Heart right ventricle (tissue), 16 donors: ENCODE measurements at regions not wholly inside any gene's neighbourhood (a gene's known extent, or its start where the extent isn't known, plus 50 kb on each side); places are given as distances from the start of the nearest gene placed in this dataset.

Source experiments
- ATAC-seq, 8 donors: fragments of 200-7000 bp; cut with Tn5 transposase; one replicate each; pipeline ENCODE4 v1.9.1; 2020; ENCODE audit warnings: mild to moderate bottlenecking in 8 of 8, moderate library complexity in 8 of 8, moderate number of reproducible peaks in 1 of 8
- DNase-seq, 2 donors: peaks; one replicate each; pipeline ENCODE4 v3.0.0-alpha.2; 2020
- H3K27ac ChIP-seq, 10 donors: fragments of 200-600 bp; sonication (generic) in 2 of 10; one replicate each; pipeline versions ENCODE4 v1.5.0 to v1.8.0; 2020 to 2022; ENCODE audit warnings: mild to moderate bottlenecking in 3 of 10
- H3K27me3 ChIP-seq, 7 donors: fragments of 200-600 bp; one replicate each; pipeline ENCODE4 v1.8.0; 2021 to 2022; ENCODE audit warnings: mild to moderate bottlenecking in 2 of 7
- H3K36me3 ChIP-seq, 9 donors: fragments of 200-600 bp; sonication (generic) in 1 of 9; one replicate each; pipeline versions ENCODE4 v1.5.0 to v1.8.0; 2020 to 2022; ENCODE audit warnings: mild to moderate bottlenecking in 2 of 9
- H3K4me1 ChIP-seq, 9 donors: fragments of 200-600 bp; sonication (generic) in 1 of 9; one replicate each; pipeline versions ENCODE4 v1.5.0 to v1.8.0; 2020 to 2022; ENCODE audit warnings: mild to moderate bottlenecking in 4 of 9
- H3K4me3 ChIP-seq, 10 donors: fragments of 200-600 bp; sonication (generic) in 2 of 10; one replicate each; pipeline versions ENCODE4 v1.5.0 to v1.8.0; 2020 to 2022; ENCODE audit warnings: mild to moderate bottlenecking in 7 of 10, moderate library complexity in 2 of 10
- H3K9me3 ChIP-seq, 11 donors: fragments of 200-600 bp in 10 of 11; sonication (generic) in 2 of 11; one replicate each; pipeline versions ENCODE4 v1.5.0 to v1.8.0; 2013 to 2022; ENCODE audit warnings: mild to moderate bottlenecking in 2 of 11, control low read depth in 1 of 11, moderate library complexity in 1 of 11
- CTCF ChIP-seq, 9 donors: fragments of 200-600 bp; sonication (generic) in 2 of 9; IDR thresholded peaks; one replicate each; pipeline versions ENCODE4 v1.5.0 to v1.8.0; 2021 to 2022; ENCODE audit warnings: antibody characterized with exemption in 9 of 9, mild to moderate bottlenecking in 5 of 9, moderate library complexity in 1 of 9
- WGBS, 2 donors: extraction: QIAGEN DNeasy Blood & Tissue Kit; methylation state at CpG; one replicate each; pipeline ENCODE4 v1.1.7; 2013; ENCODE audit warnings: inconsistent platforms in 1 of 2; 5-methylcytosine and 5-hydroxymethylcytosine counted together
- intact Hi-C, 10 donors: fragments of 100-400 bp; cut with DNase I; formaldehyde crosslinking; loops; one replicate each; pipeline versions ENCODE4 v1.11.1 to v1.14.2; 2022
- donor health status: Arrhythmogenic right ventricular cardiomyopathy.
- donor health status: ischemic (EF 13 %, LVEDD 7.1; RV severe dilation, severe dysfunction).
- donor health status: healthy with polysubstance abuse.
- donor health status: DM: no; HTN: yes; CAD: no.
- donor health status: DM: no; HTN: no; CAD: no.
- donor health status: ischemic (EF 25% LVEDD 6.9; RV normal size, moderate dysfunction).
- donor health status: ischemic (EF 25% LVEDD 5.7; RV mildly dilated, moderate dysfunction).
- donor health status: healthy.
- donor health status: DM: yes; HTN: yes; CAD: no.
- donor health status: Ischemic cardiomyopathy.
- donor health status: ischemic (EF 35%, LVEDD 5.7; RV mildly dilated, moderate dysfunction).
- donor health status: nonischemic (EF 11% LVEDD 7.7; RV severe dilation, severe dysfunction).
- donor health status: DM: yes; HTN: yes; CAD: no.
- donor health status: PGD.
- donor health status: ischemic (EF 29% LVEDD 5.4; RV normal size, mild dysfunction).
- donor health status: nonischemic (EF 23%, LVEDD 6.1; RV moderate dilation, normal function).

DNA sequence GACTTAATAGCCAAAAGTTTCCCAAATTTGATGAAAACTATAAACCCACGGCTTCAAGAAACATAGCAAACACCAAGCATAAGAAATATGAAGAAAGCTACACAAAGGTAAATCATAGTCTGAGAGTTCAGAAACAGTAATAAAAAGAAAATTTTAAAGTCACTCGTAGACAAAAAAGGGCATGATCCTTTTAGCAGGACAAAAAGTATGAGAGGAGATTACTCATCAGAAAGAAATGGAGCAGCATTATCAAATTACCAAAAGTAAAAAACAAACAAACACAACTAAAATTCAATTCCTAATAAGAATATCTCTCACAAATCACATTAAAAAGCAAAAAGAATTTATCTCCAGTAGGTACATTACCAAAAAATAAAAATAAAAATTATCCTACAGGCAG, 279.4 kb upstream of the UBE2E2 start:
- Histone ChIP-seq H3K36me3 (no peaks in the 10 kb centered on the region), H3K4me1 (peaks cover 0 to 11% (median 5%) of the 10 kb centered on the region in 9 donors), H3K9me3 (no peaks in the 10 kb centered on the region), H3K27ac (no peak overlapping the region), H3K4me3 (no peak overlapping the region), H3K27me3 (no peaks in the 10 kb centered on the region)
- intact Hi-C loops = loop anchor here in 1 of 10 donors (5.0 kb wide), 1 partner anchor 39 kb away; no protein-coding TSS in a partner anchor
- DNase-seq (no peak), ATAC-seq (no peak)
- no peak for TF ChIP-seq CTCF (IDR thresholded peaks at IDR 0.05)
- WGBS, 2 donors = 82 to 92% methylated on average over 2 of the region's 2 CpGs

DNA sequence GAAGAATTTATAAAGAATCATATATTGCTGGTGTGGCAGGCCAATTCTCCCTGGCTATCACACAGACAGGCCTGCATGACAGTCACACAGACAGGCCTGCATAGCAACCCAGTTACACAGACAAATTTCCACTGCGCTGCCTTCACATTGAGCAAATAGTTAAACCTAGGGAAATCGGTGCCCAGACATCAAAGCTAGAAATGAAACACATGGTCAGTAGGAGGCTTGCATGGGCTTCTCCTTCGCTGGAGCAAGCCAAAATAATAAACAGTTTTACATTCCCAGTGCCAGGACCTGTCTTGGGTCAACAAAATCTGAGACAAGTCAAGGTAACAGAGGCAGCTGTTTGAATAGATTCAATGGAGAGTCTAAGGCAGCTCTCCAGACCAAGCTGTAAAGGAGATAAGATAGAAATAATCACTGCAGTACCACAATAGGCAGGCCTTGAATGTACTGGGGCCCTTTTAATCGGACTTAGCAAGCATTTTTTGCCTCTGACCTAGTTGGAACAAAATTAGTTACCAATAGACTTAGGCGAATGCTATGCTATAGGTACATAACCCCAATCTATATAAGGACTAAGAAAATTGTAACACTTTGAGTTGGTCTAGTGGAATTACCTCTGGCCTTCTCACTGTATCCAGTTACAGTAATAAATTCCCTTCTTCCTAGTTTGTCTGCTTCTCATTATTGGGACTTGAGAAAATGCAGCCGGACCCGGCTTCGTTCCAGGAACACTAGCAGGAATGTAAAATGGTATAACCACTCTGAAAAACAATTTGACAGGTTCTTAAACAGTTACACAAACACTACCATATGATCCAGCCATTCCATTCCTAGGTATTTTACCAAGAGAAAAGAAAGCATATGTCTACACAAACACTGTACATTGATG, 274.7 kb upstream of the UBE2E2 start:
- intact Hi-C loops = no loop called here
- 37 to 49% methylated on average over 8 of the region's 8 CpGs for WGBS, 2 donors
- DNase-seq = peak in 1 of 2 donors; percentile 5

DNA sequence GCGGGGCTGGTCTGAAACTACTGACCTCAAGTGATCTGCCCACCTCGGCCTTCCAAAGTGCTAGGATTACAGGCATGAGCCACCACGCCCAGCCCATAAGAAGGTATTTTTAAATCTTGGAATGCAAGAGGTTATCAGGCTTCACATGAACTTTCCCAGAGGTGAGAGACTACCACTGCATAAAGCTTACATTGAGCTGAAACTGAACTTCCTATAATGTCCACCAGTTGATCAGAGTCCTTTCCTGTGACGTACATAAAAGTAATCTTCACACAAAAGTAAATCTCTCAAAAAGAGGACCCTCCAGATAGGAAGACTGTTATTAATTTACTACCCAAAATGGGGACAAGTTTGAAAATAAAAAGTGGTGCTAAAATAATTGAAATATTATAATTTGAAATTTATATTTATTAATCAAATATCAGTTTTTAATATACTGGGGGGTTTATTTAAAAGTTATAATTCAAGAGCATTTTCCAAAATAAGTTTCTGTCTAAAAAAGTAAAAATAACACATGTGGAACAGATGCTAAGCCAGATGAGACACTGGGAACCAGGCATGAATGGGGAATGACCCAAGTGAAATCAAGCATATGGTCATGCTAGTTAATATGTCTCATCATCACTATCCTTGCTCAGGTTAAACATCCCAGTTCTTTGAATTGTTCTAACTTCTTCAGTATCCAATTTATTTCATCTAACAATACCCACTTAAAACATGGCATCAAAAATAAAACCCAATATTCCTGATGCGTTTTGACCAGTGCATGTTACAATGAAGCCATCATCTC, 269.9 kb upstream of the UBE2E2 start:
- H3K9me3 ChIP-seq = peaks cover 0 to 8% (median 0%) of the 10 kb centered on the region in 11 donors
- no peaks in the 10 kb centered on the region for H3K27me3 ChIP-seq
- no peak for TF ChIP-seq CTCF (IDR thresholded peaks at IDR 0.05)
- DNase-seq (no peak), ATAC-seq (peak in 2 of 8 donors; percentile 33 to 47)
- 78 to 81% methylated on average over 5 of the region's 5 CpGs for WGBS, 2 donors
- H3K36me3 ChIP-seq = no peaks in the 10 kb centered on the region
- H3K27ac ChIP-seq = peak overlapping the region in 2 of 10 donors; percentile 18 to 60
- intact Hi-C loops = no loop called here
- H3K4me3 ChIP-seq = no peak overlapping the region
- H3K4me1 ChIP-seq = peaks cover 0 to 8% (median 1%) of the 10 kb centered on the region in 9 donors

More for the DNA sequence above, 274.7 kb upstream of the UBE2E2 start:
- peak overlapping the region in 8 of 10 donors; percentile 16 to 62 (median 36) for H3K27ac ChIP-seq
- H3K4me3 ChIP-seq = no peak overlapping the region
- ATAC-seq = peak in 3 of 8 donors; percentile 30 to 49 (median 33)
- no peaks in the 10 kb centered on the region for H3K27me3 ChIP-seq
- peaks cover 0 to 8% (median 0%) of the 10 kb centered on the region in 11 donors for H3K9me3 ChIP-seq
- no peak for TF ChIP-seq CTCF (IDR thresholded peaks at IDR 0.05)
- peaks cover 0 to 12% (median 5%) of the 10 kb centered on the region in 9 donors for H3K4me1 ChIP-seq
- no peaks in the 10 kb centered on the region for H3K36me3 ChIP-seq

GRCh38 chr3:22933841-22934116, 269.3 kb upstream of the UBE2E2 start:
- ATAC-seq = peak in 3 of 8 donors; percentile 34 to 42 (median 40)
- intact Hi-C loops = no loop called here
- H3K36me3 ChIP-seq = no peaks in the 10 kb centered on the region
- no peak overlapping the region for H3K4me3 ChIP-seq
- no peak for DNase-seq
- no peak for TF ChIP-seq CTCF (IDR thresholded peaks at IDR 0.05)
- peaks cover 0 to 8% (median 0%) of the 10 kb centered on the region in 11 donors for H3K9me3 ChIP-seq
- no peaks in the 10 kb centered on the region for H3K27me3 ChIP-seq
- no peak overlapping the region for H3K27ac ChIP-seq
- peaks cover 0 to 3% (median 0%) of the 10 kb centered on the region in 9 donors for H3K4me1 ChIP-seq
